IPS-18a (cell line): ENCODE measurements at regions not wholly inside any gene's neighbourhood (a gene's known extent, or its start where the extent isn't known, plus 50 kb on each side); places are given as distances from the start of the nearest gene placed in this dataset.

Experiments
- H3K27ac ChIP-seq: one replicate; pipeline ENCODE4 v1.5.1; 2013; ENCODE audit warnings: low read length
- H3K27me3 ChIP-seq: one replicate; pipeline ENCODE4 v1.6.1; 2013; ENCODE audit warnings: mild to moderate bottlenecking, low read length; ENCODE audit not compliant: control insufficient read depth, insufficient read depth
- H3K36me3 ChIP-seq: one replicate; pipeline ENCODE4 v1.6.1; 2013; ENCODE audit warnings: low read depth, low read length; ENCODE audit not compliant: control insufficient read depth
- H3K4me1 ChIP-seq: one replicate; pipeline ENCODE4 v1.6.1; 2013; ENCODE audit warnings: low read depth, low read length; ENCODE audit not compliant: control insufficient read depth
- H3K4me3 ChIP-seq: one replicate; pipeline ENCODE4 v1.5.1; 2013; ENCODE audit warnings: low read length
- H3K9ac ChIP-seq: one replicate; pipeline ENCODE4 v1.6.1; 2013; ENCODE audit warnings: mild to moderate bottlenecking, low read length, moderate library complexity
- H3K9me3 ChIP-seq: one replicate; pipeline ENCODE4 v1.6.1; 2013; ENCODE audit warnings: low read depth, low read length; ENCODE audit not compliant: control insufficient read depth

DNA sequence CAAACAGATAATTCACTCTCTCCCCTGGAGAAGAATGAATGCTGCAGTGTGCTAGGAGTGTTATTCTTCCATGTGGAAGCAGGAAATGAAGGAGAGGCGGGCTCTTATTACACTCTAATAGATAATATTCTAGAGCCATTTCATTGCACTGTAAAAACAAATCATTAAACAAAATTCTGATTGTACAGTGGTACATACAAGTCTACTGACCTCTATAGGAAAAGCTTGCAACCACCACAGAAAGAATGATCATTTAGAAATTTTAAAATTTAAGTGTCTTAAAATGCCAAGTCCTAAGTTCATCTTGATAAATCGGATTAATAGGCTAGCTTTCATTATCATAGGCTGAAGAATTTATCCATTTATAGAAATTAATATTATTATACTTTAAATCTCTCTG lies 960.3 kb upstream of the LRRN3 start:
- Histone ChIP-seq H3K9ac (no peak overlapping the region), H3K4me3 (no peak overlapping the region), H3K27me3 (no peaks in the 10 kb centered on the region), H3K36me3 (no peaks in the 10 kb centered on the region), H3K9me3 (no peaks in the 10 kb centered on the region), H3K4me1 (no peaks in the 10 kb centered on the region), H3K27ac (no peak overlapping the region)

DNA sequence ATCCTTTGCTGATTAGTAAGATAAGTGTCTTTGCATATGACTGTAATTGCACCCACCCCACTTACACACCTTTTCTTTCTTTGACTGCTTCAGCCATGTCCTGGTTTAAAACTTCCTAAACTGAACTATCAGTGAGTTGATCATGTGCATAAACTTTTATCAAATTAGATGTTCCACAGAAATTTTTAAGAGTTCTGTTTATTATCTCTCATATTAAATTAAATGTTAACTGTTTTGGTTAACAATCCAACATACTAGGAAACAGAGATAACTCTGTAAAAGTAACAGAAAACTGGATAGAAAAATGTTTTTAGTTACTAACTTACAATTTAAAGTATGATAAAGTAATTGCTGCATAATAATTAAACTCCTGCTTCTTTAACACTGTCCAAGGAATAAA lies 959.6 kb upstream of the LRRN3 start:
- Histone ChIP-seq H3K9ac (no peak overlapping the region), H3K27me3 (no peaks in the 10 kb centered on the region), H3K4me3 (no peak overlapping the region), H3K4me1 (no peaks in the 10 kb centered on the region), H3K9me3 (no peaks in the 10 kb centered on the region), H3K36me3 (no peaks in the 10 kb centered on the region), H3K27ac (no peak overlapping the region)

DNA sequence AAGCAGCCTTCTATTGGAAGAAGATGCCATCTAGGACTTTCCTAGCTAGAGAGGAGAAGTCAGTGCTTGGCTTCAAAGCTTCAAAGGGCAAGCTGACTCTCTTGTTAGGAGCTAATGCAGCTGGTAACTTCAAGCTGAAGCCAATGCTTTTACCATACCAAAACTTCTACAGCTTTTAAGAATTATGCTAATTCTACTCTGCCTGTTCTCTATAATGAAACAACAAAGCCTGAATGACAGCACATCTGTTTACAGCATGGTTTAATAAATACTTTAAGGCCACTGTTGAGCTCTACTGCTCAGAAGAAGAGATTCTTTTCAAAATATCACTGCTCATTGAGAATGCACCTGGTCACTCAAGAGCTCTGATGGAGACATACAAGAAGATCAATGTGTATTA lies 951.9 kb upstream of the LRRN3 start:
- Histone ChIP-seq H3K4me1 (no peaks in the 10 kb centered on the region), H3K36me3 (no peaks in the 10 kb centered on the region), H3K9me3 (no peaks in the 10 kb centered on the region), H3K27ac (no peak overlapping the region), H3K27me3 (no peaks in the 10 kb centered on the region), H3K4me3 (no peak overlapping the region), H3K9ac (no peak overlapping the region)

DNA sequence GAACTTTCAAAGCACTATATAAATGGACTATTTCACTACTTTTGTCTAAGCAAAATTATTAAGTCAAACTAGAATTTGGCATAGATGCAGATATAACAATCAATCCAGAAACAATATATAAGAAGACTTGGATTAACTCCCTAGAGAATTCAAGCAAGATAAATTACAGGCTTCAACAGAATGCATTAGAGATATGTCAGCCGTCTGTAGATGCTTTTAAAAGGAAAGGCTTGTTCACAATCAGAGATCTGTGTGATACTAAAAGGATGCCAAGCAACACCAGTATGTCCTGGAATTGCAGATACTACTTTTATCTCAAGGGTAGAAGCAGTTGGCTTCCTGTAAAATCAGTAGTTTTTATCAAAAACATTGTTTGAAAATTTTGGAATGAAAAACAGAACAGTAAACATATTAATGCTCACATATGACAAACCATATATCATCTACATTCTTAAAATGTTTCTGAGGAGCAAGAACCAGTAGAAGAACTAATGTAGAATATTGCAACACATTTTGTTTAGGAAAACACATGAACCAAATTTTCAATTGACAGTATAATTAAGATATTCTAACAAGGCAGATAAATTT lies 947.9 kb upstream of the LRRN3 start:
- H3K27me3 ChIP-seq = no peaks in the 10 kb centered on the region
- H3K36me3 ChIP-seq = no peaks in the 10 kb centered on the region
- no peak overlapping the region for H3K4me3 ChIP-seq
- H3K9me3 ChIP-seq = no peaks in the 10 kb centered on the region
- no peak overlapping the region for H3K27ac ChIP-seq
- no peak overlapping the region for H3K9ac ChIP-seq
- no peaks in the 10 kb centered on the region for H3K4me1 ChIP-seq

DNA sequence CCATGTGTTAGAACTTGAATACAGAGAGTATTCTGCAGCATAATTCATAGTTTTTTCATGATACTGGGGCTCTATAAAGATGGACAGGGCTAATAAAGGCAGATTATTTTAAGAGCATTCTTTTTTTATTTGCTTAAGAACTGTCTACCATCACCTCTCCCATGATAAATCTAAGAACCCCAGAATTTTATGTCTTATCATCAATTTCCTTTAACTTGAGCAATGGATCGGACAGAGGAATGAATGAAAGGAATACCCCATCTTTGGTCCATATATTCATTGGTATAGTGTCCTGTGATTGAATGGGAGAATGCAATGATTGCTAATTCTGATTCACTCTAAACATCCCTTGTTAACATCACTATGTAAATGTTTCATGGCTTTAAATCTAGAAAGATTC lies 946.3 kb upstream of the LRRN3 start:
- Histone ChIP-seq H3K4me1 (no peaks in the 10 kb centered on the region), H3K4me3 (no peak overlapping the region), H3K9ac (no peak overlapping the region), H3K9me3 (no peaks in the 10 kb centered on the region), H3K27me3 (no peaks in the 10 kb centered on the region), H3K27ac (no peak overlapping the region), H3K36me3 (no peaks in the 10 kb centered on the region)

DNA sequence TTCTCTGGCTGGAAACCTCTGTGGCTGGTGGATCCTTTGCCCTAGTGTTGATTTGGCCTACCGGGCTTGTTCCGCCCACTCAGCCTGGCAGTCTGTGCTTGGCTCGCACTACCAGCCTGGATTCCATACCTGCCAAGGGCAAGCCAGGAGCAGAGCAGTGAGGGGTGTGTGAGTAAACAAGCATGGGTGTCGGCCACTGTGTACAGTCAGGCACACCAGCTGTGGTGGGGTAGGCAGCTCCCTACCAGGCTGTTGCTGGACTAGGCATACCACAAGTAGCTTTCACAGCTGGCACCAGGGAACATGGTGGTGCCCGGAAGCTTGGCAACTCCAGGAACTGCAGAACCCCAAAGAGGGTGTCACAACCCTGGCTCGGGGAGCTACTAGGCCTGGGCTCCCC lies 942.9 kb upstream of the LRRN3 start:
- Histone ChIP-seq H3K27ac (no peak overlapping the region), H3K4me1 (no peaks in the 10 kb centered on the region), H3K4me3 (no peak overlapping the region), H3K9ac (no peak overlapping the region), H3K9me3 (no peaks in the 10 kb centered on the region), H3K27me3 (no peaks in the 10 kb centered on the region), H3K36me3 (no peaks in the 10 kb centered on the region)

GRCh38 chr7:110153222-110153621 lies 937.7 kb upstream of the LRRN3 start:
- Histone ChIP-seq H3K36me3 (no peaks in the 10 kb centered on the region), H3K4me1 (peaks cover 4% of the 10 kb centered on the region), H3K27ac (no peak overlapping the region), H3K4me3 (no peak overlapping the region), H3K9me3 (no peaks in the 10 kb centered on the region), H3K9ac (no peak overlapping the region), H3K27me3 (no peaks in the 10 kb centered on the region)

DNA sequence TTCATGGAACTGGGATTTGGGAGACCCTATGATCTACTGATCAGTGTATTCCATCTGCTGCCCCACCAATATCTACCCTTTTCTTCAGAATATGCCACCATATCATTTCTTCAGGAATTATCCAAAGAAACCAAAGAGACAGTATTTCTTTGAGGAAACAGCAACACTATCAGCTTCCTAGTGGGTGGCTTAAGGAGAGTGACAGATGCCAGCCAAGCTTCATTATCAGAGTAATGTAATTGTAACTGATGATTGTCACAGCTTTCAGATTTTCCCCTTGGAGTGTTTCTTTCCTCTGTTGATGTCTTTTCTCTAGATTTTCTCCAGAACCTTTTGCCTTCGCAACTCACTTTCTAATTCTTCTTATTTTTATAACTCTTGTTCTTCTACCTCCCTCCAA lies 934.4 kb upstream of the LRRN3 start:
- no peak overlapping the region for H3K4me3 ChIP-seq
- no peaks in the 10 kb centered on the region for H3K36me3 ChIP-seq
- peaks cover 4% of the 10 kb centered on the region for H3K4me1 ChIP-seq
- H3K9ac ChIP-seq = no peak overlapping the region
- H3K9me3 ChIP-seq = no peaks in the 10 kb centered on the region
- H3K27me3 ChIP-seq = no peaks in the 10 kb centered on the region
- H3K27ac ChIP-seq = no peak overlapping the region

GRCh38 chr7:110157631-110158362 lies 933.1 kb upstream of the LRRN3 start:
- Histone ChIP-seq H3K27me3 (no peaks in the 10 kb centered on the region), H3K9ac (no peak overlapping the region), H3K36me3 (no peaks in the 10 kb centered on the region), H3K9me3 (no peaks in the 10 kb centered on the region), H3K4me3 (no peak overlapping the region), H3K27ac (no peak overlapping the region), H3K4me1 (peaks cover 4% of the 10 kb centered on the region)

GRCh38 chr7:110168010-110168409 lies 922.9 kb upstream of the LRRN3 start:
- H3K9ac ChIP-seq = no peak overlapping the region
- no peak overlapping the region for H3K4me3 ChIP-seq
- H3K27ac ChIP-seq = no peak overlapping the region
- H3K36me3 ChIP-seq = no peaks in the 10 kb centered on the region
- H3K9me3 ChIP-seq = no peaks in the 10 kb centered on the region
- no peaks in the 10 kb centered on the region for H3K4me1 ChIP-seq
- H3K27me3 ChIP-seq = no peaks in the 10 kb centered on the region

DNA sequence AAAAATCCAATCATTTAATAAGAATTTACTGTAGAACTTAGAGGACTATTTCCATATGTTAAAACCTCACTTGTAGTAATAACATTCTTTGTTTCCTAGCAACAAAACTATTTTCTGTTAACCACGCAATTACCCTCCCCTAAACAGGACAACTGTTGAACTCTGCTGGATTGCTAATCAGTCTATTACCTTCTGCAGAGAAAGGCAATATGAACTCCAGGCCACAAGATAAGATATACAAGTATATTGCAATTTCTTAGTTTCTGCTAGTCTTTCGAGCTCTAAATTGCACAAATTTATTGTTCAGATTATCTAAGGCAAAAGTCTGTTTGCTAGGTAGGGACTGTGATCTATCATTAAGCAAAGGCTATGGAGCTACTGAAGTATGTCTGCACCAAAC lies 920.1 kb upstream of the LRRN3 start:
- Histone ChIP-seq H3K9me3 (no peaks in the 10 kb centered on the region), H3K36me3 (no peaks in the 10 kb centered on the region), H3K4me1 (no peaks in the 10 kb centered on the region), H3K4me3 (no peak overlapping the region), H3K27me3 (no peaks in the 10 kb centered on the region), H3K27ac (no peak overlapping the region), H3K9ac (no peak overlapping the region)

- Histone ChIP-seq H3K27me3 (no peaks in the 10 kb centered on the region), H3K9ac (no peak overlapping the region), H3K4me3 (no peak overlapping the region), H3K27ac (no peak overlapping the region), H3K4me1 (peaks cover 8% of the 10 kb centered on the region), H3K36me3 (no peaks in the 10 kb centered on the region), H3K9me3 (no peaks in the 10 kb centered on the region)
Observed at GRCh38 chr7:110177463-110177862, 913.5 kb upstream of the LRRN3 start.
